IMR-90 (cell line): ENCODE measurements at regions not wholly inside any gene's neighbourhood (a gene's known extent, or its start where the extent isn't known, plus 50 kb on each side); places are given as distances from the start of the nearest gene placed in this dataset.

Source experiments
- BHLHE40 ChIP-seq: fragments of 150-350 bp; IDR thresholded peaks from 2 replicates; pipeline ENCODE4 v1.6.1; 2016; ENCODE audit warnings: mild to moderate bottlenecking, low read depth, low read length
- CEBPB ChIP-seq: IDR thresholded peaks from 2 replicates; pipeline ENCODE4 v1.6.1; 2012; ENCODE audit warnings: low read depth, low read length, improper control_type of control experiment
- CHD1 ChIP-seq: IDR thresholded peaks from 2 replicates; pipeline ENCODE4 v1.6.1; 2012; ENCODE audit warnings: low read depth, low read length, improper control_type of control experiment
- MAFK ChIP-seq: IDR thresholded peaks from 2 replicates; pipeline ENCODE4 v1.6.1; 2012; ENCODE audit warnings: low read depth, low read length, improper control_type of control experiment
- MAZ ChIP-seq: IDR thresholded peaks from 2 replicates; pipeline ENCODE4 v1.6.1; 2012; ENCODE audit warnings: low read depth, mild to moderate bottlenecking, low read length, improper control_type of control experiment, moderate library complexity, borderline replicate concordance
- POLR2A ChIP-seq: IDR thresholded peaks from 2 replicates; pipeline ENCODE4 v1.6.1; 2012; ENCODE audit warnings: mild to moderate bottlenecking, low read depth, low read length
- RAD21 ChIP-seq: IDR thresholded peaks from 2 replicates; pipeline ENCODE4 v1.6.1; 2012; ENCODE audit warnings: low read length, improper control_type of control experiment
- RFX5 ChIP-seq: IDR thresholded peaks from 2 replicates; pipeline ENCODE4 v1.8.0; 2012; ENCODE audit warnings: low read depth, mild to moderate bottlenecking, low read length, moderate library complexity
- SMC3 ChIP-seq: fragments of 150-350 bp; IDR thresholded peaks from 2 replicates; pipeline ENCODE4 v1.6.1; 2016; ENCODE audit warnings: low read depth, mild to moderate bottlenecking, antibody characterized with exemption, low read length, moderate library complexity
- TF ChIP-seq, protein P1 (sequence below): conservative IDR thresholded peaks from 2 replicates; pipeline ENCODE4 v1.5.1; 2012; ENCODE audit warnings: mild to moderate bottlenecking, low read depth, low read length, improper control_type of control experiment
- TF ChIP-seq, protein P2 (sequence below): fragments of 150-350 bp; IDR thresholded peaks from 2 replicates; pipeline ENCODE4 v1.6.1; 2016; ENCODE audit warnings: low read depth, mild to moderate bottlenecking, low read length, moderate library complexity, borderline replicate concordance
- TF ChIP-seq, protein P3 (sequence below): fragments of 150-350 bp; IDR thresholded peaks from 2 replicates; pipeline ENCODE4 v1.6.1; 2017; ENCODE audit warnings: mild to moderate bottlenecking, antibody characterized with exemption, low read length, low read depth

DNA sequence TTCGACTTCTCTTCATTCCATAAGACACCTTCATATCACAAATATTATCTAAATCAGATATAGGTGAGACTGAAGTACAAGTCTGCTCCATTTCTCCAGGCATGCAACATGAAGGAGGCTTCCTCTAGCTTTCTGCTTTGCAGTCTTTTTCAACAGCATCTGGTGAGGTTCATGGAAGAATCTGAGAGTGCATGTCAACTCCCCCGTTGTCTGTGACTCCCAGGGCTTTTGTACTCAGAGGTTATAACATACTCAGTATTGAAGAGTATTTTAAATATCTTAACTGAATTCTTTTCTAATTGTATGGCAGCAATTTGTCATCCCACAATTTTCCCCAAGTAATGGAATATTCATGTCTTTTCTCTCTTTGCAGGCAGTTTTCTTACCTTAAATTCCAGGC lies 448.7 kb downstream of the CDH8 start:
- TF ChIP-seq, protein P1, sequence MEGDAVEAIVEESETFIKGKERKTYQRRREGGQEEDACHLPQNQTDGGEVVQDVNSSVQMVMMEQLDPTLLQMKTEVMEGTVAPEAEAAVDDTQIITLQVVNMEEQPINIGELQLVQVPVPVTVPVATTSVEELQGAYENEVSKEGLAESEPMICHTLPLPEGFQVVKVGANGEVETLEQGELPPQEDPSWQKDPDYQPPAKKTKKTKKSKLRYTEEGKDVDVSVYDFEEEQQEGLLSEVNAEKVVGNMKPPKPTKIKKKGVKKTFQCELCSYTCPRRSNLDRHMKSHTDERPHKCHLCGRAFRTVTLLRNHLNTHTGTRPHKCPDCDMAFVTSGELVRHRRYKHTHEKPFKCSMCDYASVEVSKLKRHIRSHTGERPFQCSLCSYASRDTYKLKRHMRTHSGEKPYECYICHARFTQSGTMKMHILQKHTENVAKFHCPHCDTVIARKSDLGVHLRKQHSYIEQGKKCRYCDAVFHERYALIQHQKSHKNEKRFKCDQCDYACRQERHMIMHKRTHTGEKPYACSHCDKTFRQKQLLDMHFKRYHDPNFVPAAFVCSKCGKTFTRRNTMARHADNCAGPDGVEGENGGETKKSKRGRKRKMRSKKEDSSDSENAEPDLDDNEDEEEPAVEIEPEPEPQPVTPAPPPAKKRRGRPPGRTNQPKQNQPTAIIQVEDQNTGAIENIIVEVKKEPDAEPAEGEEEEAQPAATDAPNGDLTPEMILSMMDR: no peak
- no peak for TF ChIP-seq CEBPB
- no peak for TF ChIP-seq MAFK
- TF ChIP-seq CHD1: no peak
- no peak for TF ChIP-seq SMC3
- TF ChIP-seq POLR2A: no peak
- TF ChIP-seq, protein P2, sequence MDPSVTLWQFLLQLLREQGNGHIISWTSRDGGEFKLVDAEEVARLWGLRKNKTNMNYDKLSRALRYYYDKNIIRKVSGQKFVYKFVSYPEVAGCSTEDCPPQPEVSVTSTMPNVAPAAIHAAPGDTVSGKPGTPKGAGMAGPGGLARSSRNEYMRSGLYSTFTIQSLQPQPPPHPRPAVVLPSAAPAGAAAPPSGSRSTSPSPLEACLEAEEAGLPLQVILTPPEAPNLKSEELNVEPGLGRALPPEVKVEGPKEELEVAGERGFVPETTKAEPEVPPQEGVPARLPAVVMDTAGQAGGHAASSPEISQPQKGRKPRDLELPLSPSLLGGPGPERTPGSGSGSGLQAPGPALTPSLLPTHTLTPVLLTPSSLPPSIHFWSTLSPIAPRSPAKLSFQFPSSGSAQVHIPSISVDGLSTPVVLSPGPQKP: no peak
- TF ChIP-seq RFX5: no peak
- no peak for TF ChIP-seq RAD21
- TF ChIP-seq, protein P3, sequence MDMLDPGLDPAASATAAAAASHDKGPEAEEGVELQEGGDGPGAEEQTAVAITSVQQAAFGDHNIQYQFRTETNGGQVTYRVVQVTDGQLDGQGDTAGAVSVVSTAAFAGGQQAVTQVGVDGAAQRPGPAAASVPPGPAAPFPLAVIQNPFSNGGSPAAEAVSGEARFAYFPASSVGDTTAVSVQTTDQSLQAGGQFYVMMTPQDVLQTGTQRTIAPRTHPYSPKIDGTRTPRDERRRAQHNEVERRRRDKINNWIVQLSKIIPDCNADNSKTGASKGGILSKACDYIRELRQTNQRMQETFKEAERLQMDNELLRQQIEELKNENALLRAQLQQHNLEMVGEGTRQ: no peak
- no peak for TF ChIP-seq BHLHE40
- no peak for TF ChIP-seq MAZ
